GM19324 (cell line): ENCODE measurements at regions not wholly inside any gene's neighbourhood (a gene's known extent, or its start where the extent isn't known, plus 50 kb on each side); places are given as distances from the start of the nearest gene placed in this dataset.
A peak's percentile ranks its signal among the peaks of the same experiment; 100 is the strongest.

Experiments used
- ATAC-seq: cut with Tn5 transposase; IDR thresholded peaks from one replicate; pipeline ENCODE4 v1.9.1; 2021; ENCODE audit warnings: mild to moderate bottlenecking, moderate library complexity; ENCODE audit not compliant: unreplicated experiment, low FRiP score

DNA sequence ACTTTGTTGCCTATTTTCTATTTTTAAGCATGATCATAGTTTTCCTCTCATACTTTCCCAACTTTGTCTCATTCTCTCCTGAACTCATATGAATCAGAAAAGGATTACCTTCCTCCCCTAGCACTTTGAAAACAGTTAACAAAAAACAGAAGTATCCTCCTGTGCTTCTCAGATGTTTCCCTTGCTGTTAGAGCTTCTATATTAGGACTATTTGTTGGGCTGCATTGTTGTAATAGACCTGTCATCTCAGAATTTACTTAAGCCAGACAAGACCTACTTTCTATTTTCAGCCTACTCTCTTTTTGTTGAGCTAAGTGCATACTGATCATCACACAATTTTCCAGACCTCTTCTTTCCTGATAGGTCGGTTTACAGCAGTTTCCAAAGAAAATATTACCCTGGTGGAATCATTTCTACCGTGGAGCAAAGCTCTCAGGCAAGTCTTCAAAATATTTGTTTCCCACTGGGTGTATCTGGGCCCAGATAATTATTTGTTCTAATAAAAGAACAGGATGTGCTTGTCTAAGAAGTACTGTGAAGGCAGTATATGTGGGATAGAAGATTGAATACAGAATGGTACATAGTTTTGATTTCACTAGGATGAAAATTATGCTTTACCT lies 411.9 kb upstream of the KLF6 start:
- no peak for ATAC-seq

DNA sequence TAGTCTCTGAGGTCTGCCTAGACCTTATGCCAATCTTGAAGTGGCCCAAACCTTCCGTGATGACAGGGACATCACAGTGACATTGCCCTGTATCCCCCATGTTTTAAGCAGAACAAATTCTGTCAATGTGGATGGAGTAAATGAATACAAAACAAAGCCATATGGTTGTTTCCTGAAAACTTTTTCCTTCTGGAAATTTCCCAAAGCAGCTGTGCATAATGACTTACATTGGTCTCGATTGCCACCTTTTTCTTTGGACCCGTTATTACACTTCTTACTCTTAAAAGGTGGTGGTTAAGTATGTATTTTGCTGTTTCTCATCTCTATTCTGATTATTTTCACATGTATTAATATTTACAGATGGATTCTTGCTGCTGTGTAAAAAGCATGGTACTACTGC lies 411.2 kb upstream of the KLF6 start:
- ATAC-seq = no peak

DNA sequence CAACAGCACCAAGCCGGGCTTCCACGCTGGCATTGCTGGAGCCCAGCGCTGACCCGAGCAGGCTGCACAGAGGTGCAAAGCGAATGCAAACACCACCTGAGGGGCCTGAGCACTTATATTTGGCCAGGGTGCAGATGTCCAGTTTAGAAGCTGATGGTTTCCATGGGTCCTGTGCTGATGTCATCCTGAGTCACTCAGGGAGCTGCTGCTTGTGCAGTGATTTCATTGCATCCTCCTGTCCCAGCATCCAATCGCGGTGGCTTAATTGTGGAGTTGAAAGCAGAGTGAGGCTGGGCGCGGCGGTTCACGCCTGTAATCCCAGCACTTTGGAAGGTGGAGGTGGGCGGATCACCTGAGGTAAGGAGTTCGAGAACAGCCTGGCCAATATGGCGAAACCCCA lies 410.2 kb upstream of the KLF6 start:
- no peak for ATAC-seq

DNA sequence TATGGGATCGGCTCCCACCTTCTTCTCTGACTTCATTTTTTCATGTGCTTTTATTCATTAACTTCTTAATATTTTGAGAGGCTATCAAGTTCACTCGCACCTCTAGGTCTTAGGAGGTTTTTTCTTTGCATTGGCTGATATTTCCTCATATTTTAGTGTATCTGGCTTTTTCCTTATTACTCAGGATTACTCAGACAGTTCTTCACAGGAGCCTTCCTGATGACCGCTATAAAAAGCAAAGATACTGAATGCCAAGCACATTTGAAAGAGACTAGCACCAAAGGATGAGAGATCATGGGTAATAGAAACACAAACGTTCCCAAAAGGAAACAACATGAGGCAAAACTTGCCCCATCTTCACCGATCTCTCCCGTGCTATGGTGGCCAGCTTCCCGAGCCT lies 409.2 kb upstream of the KLF6 start:
- ATAC-seq = no peak

DNA sequence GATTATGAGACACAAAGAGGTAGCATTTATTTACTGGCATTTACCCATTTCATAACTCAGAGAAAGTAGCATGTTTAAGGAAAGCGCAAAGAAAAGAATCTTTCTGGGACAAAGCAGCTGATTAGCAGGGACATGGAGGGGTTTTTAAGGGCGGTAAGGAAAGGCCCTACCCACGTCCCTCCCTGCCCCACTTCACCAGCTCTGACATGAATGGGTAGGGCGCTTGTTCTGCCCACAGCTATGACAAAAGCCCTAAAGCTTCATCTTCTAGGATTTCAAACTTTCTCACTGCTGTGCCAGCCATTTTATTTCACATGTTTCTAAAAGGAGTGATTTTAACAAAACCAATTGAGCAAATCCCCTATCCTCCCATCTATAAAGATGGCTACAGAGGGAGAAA lies 406.9 kb upstream of the KLF6 start:
- ATAC-seq = no peak

DNA sequence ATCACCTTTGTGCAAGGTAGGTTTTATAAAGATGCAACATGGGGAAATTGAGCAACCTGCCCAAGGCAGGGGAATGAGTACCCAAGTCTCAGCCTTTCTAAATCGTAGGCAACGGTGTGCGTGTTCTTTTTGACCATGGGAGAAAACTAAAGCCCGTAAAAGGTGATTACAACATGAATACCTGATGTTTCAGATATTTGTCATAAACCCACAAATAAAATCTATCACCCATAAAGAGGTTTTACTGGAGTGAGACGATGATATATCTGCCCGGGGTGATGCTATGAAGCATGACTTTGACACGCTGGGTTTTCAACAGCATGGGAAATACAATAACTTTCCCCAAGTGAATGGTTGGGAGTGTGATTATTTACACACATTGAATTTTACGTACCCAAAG lies 406.3 kb upstream of the KLF6 start:
- ATAC-seq = no peak

DNA sequence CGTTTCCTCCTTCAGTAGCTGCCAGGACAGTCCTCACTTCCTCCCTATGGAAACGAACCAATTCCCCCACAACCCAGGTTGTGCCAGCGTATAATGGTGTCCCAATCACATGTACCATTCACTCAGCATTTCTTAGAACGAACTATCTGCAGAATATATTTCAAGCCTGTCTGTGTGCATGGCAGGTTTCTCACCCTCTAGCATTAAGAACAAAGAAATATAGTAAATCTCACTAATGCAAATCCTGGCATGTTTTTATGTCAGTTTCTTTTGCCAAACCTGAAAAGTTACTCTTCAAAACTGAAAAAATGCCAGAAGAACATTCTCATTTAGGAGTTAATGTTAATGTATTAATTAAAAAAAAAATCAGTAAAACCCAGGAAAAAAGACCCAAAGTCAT lies 405.9 kb upstream of the KLF6 start:
- no peak for ATAC-seq

DNA sequence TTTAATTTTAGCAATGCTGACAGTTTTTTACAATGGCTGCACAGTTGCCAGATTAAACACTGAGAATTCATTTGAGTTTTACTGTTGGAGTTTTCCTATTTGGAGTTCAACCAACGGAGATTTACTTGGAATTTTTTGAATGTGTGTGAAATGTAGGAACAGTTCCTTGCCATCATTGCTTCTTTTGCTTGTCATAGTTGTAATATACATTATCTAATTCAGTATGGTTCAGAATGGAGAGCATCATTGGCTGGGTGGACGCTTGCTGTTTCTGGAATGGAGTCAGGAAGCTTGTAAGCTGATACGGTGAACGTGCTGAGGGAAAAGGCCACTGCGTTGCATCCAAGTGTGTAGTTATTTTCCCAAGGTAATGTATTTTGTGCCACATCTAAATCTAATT lies 404.3 kb upstream of the KLF6 start:
- no peak for ATAC-seq

DNA sequence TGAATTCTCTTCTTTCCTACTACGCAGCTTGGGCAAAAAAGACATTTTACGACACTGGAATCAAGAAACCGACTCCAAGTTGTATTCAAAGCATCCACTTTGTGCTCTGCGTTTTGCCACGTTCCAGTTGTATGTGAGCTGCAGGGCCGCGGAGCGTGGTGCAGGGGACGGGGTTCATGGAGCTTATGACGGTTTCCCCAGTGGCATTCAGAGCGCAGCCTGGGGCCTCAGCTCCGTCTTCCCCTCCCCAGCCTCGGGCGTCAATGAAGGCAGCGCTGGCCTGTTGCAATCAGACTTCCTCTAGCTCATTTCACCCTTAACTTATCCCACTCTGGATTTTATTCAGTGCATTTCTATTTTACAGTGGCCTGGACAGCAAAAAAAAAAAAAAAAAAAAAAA lies 403.4 kb upstream of the KLF6 start:
- no peak for ATAC-seq

DNA sequence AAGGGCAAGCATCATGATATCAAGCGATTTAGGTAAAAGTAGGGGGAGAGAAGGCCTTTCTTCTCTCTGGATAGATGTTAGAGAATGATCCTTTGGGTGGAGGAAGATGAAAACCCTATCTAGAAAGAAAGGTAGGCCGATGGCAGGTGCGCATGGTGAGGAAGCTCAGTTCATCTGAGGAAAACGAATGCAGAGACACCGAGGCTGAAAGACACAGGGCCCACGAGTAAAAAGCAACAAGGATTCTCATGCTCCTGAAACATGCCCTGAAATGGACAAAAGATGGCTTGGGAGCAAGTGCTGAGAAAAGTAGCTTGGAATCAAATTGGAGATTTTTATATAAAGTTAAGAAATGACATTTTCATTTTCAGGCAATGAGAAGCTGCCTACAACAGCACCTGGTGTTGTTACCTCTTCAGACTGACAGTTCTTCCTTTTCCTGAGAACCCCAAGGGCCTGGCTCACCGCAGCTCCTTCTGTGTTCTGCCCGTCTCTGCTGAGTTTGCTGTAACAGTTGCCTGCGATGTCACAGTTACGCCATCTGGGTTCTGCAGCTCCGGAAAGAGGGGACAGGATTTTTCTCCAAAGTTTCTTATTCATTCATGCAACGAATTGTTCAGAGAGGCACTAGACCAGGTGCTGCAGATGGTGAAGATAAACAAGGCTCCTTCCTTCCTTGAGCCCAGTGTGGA lies 402.0 kb upstream of the KLF6 start:
- no peak for ATAC-seq

DNA sequence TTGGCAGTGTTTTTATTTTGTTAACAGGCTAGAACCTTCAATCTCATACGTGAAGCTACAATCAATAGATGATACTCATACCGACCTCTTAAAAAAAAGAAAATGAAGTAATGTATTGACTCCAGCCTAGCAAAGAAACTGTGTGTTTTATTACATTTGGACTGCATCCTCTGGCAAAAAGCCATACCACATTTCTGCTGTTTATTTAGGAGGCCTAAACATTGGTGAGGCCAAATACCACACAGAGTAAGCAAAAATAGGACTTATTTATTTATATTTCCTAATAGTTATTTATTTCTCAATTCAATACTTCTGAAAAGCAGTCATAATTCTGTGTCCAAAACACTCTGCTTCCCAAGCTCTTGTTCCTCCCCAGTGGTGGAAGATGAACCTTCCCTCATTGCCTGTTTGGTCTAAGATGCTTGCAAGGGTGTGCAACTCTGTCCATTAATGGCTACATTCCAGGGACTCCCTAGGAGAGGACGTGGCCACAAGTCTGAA lies 398.8 kb upstream of the KLF6 start:
- no peak for ATAC-seq

DNA sequence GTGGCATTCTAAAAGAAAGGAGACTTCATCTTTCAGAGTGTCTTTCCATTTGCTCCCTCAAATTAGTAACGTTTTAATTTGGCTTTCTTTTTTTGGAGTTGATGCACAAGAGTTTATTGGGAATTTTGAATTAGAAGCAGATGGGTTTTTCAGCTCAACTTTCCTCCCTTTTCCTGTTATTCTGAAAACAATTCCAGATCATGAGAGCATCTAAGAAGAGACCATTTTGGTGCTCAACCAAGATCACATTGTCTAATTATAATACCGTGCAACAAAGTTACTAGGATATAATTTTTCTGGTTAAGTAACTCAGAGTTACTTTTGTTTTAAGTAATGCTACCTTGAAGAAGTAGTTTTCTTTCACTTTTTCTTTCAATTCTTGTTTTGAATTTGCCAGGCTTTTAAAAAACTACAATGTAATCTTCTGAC lies 396.6 kb upstream of the KLF6 start:
- no peak for ATAC-seq

DNA sequence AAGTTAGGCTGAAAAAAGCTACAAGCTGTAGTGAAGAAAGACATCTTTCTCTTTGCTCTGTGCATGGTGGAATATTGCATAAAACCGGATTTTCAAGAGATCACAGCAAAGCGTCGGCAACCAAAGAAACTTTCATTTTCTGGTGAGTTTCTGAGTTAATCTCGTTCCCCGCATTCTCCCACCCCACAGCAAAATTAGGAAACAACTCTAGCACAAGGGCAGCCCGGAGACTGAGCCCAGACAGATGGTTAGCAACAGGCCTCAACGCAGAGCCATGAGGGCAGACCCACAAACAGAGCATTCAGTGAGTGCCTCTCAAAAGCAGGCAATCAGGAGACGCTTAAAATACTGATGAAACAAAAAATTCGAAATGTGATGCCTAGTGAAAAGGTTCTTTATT lies 396.1 kb upstream of the KLF6 start:
- ATAC-seq = no peak

DNA sequence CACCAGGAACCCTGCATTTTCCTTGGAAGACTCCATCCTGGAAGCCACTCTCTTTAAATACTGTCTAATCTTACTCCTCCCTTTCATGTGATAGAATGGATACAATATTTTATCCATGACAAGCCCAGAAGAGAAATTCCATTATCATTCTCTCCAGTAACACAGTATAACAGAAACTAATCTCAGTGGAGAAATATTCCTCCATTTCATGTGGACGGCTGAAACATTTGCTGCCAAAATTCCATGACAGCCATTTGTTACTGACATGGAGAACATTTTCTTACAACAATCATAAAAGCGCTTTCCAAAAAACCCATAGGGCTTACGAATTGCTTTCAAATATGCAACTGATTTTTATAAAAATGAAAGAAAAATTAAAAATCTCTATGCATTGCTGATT lies 392.8 kb upstream of the KLF6 start:
- no peak for ATAC-seq

DNA sequence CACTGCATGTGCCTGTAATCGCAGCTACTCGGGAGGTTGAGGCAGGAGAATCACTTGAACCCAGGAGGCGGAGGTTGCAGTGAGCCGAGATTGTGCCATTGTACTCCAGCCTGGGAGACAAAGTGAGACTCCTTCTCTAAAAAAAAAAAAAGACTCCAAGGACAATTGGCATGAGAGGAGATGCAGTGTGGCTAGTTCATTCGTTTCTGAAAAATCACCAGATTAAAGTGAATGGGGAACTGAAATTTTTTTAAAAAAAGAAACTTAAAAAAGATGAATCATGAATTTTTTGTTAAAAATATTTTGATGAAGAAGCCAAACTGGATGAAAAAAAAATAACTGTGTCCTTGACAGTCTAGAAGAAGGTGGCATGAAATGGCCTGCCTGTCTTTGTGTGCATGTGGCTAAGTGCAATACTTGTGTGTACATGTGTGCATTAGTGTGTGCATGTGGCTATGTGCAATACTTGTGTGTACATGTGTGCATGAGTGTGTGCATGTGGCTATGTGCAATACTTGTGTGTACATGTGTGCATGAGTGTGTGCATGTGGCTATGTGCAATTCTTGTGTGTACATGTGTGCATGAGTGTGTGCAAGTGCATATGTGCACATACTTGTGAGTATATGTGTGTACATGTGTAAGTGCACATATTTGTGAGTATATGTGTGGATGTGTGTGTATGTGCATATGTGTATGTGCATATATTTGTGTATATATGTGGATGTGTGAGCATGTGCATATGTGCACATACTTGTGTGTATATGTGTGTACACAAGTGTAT lies 391.7 kb upstream of the KLF6 start:
- ATAC-seq = peak; percentile 17

DNA sequence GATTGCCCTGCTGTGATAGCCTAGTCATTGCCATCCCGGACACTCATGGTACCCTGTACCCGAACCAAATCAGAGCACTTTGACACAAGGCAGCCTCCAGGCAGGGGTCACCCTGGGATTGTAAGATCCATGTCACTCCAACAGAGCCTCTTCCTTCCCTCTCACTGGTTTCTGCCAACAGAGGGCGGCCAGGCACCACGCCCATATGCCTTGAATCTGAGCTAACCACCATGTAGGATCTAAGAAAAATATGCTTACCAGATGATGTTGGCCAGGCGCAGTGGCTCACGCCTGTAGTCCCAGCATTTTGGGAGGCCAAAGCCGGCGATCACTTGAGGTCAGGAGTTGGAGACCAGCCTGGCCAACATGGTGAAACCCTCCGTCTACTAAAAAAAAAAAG lies 389.2 kb upstream of the KLF6 start:
- no peak for ATAC-seq

DNA sequence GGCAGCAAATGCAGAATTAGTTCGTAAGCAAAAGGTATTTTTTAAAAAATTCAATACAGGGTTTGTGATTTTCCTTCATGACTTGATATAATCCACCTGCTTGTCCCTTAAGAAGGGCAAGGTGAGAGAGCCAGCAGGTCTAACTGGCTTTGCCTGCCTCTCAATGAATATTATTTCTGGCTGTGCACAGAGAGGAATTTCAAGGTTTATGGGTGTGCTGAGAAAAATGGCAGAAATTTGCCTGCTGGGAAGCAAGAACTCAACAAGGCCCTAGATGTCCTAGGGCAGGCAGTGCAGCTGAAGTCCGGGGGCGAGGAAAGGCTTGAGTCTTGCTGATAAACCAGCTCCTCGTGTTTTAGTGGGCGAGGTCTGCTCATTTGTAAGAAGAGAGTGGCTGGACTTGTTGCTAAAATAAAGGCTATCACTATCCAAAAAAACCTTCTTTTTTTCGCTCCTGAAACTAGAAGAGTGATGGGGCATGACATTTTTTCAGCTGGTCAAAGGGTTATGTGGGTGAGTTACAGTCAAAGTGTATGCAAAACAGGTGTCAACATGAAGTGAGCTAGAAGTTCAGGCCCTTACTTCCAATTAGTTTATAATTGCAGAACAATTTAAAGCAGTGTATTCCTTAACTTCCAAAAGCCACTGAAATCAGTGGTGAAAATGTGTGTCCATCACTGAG lies 385.8 kb upstream of the KLF6 start:
- ATAC-seq = no peak

DNA sequence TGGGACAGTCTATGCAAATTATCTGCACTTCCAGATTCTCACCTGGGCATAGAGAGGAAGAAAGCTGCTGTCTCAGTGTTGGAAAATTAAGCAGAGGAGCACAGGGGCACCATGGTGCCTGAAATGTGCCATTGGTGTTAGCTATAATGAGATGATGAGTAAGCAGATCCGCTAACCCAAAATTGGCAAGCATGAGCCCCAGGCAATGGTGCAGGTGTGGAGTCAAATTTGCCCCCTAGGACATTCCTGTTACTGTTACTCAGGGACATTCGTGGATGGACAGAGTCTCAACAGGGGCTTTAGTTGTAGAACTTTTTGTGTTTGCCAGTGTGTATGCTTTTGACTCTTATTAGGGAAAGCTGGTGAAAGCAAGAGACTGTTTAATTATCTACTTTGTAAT lies 385.2 kb upstream of the KLF6 start:
- ATAC-seq = no peak

DNA sequence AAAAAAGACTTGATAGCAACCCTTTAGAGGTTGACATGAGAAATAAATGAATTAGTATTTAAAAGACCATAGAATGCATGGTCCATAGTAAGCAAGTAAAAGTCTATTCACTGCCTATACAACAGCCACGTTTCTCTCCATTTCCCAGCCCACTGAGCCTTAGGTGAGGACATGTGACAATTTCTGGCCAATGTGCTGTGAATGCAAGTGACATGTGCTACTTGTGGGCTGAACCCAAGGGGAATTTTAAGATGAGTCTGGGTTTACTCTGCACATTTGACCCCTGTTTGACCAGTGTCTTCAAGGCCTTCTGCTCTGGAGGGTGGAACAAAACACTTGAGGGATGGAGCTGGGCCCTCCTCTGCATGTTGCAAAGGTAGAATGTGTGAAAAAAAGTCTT lies 384.4 kb upstream of the KLF6 start:
- no peak for ATAC-seq

DNA sequence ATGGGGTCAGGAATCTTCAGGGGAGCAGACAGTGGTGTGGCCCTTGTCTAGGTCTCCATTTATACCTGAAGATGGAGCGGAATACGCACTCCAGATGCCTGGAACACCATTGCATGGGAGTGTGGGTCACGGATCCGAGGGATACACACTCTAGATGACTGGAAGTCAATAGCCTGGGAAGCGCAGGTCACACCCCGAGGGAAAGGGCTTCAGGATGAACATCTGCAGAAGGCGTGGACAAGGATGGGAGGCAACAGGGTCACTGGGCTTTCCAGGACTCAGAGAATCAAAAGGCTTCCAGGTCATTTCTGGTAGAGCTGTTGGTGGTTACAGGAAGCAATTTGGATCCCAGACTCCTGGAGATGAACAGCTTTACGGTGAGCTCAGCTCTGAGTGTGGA lies 382.2 kb upstream of the KLF6 start:
- no peak for ATAC-seq
